HG03045 (cell line): ENCODE measurements at regions not wholly inside any gene's neighbourhood (a gene's known extent, or its start where the extent isn't known, plus 50 kb on each side); places are given as distances from the start of the nearest gene placed in this dataset.
A peak's percentile ranks its signal among the peaks of the same experiment; 100 is the strongest.

Experiments used
- ATAC-seq: cut with Tn5 transposase; IDR thresholded peaks from one replicate; pipeline ENCODE4 v1.9.1; 2021; ENCODE audit warnings: mild to moderate bottlenecking, moderate library complexity; ENCODE audit not compliant: unreplicated experiment

- no peak for ATAC-seq
Observed at GRCh38 chr10:78970261-78970660, 98.5 kb upstream of the ZMIZ1 start.

GRCh38 chr10:78971094-78971682 lies 97.6 kb upstream of the ZMIZ1 start:
- ATAC-seq, result no peak

- no peak for ATAC-seq
Observed at GRCh38 chr10:78972160-78972946, 96.4 kb upstream of the ZMIZ1 start.

- peak; percentile 84 for ATAC-seq
Observed at GRCh38 chr10:78972947-78973900, 95.5 kb upstream of the ZMIZ1 start.

- ATAC-seq, result peak; percentile 45
Observed at GRCh38 chr10:78973901-78974616, 94.7 kb upstream of the ZMIZ1 start.

GRCh38 chr10:78974617-78975317 lies 94.0 kb upstream of the ZMIZ1 start:
- ATAC-seq, result no peak

- ATAC-seq, result no peak
Observed at GRCh38 chr10:78975926-78976325, 92.8 kb upstream of the ZMIZ1 start.

GRCh38 chr10:78976825-78977755 lies 91.7 kb upstream of the ZMIZ1 start:
- no peak for ATAC-seq

- ATAC-seq, result no peak
Observed at GRCh38 chr10:78979938-78980337, 88.8 kb upstream of the ZMIZ1 start.

GRCh38 chr10:78980354-78980753 lies 88.4 kb upstream of the ZMIZ1 start:
- ATAC-seq, result no peak

GRCh38 chr10:78980815-78981214 lies 88.0 kb upstream of the ZMIZ1 start:
- no peak for ATAC-seq

- no peak for ATAC-seq
Observed at GRCh38 chr10:78981257-78981969, 87.4 kb upstream of the ZMIZ1 start.

- no peak for ATAC-seq
Observed at GRCh38 chr10:78981970-78982281, 86.8 kb upstream of the ZMIZ1 start.

- ATAC-seq, result no peak
Observed at GRCh38 chr10:78982726-78983125, 86.0 kb upstream of the ZMIZ1 start.

- no peak for ATAC-seq
Observed at GRCh38 chr10:78983608-78984007, 85.2 kb upstream of the ZMIZ1 start.

- no peak for ATAC-seq
Observed at GRCh38 chr10:78985973-78986818, 82.6 kb upstream of the ZMIZ1 start.

- ATAC-seq, result peak; percentile 52
Observed at GRCh38 chr10:78991187-78991586, 77.6 kb upstream of the ZMIZ1 start.

- no peak for ATAC-seq
Observed at GRCh38 chr10:78992333-78992732, 76.4 kb upstream of the ZMIZ1 start.
